ENCODE measurements at regions not wholly inside any gene's neighbourhood (a gene's known extent, or its start where the extent isn't known, plus 50 kb on each side); places are given as distances from the start of the nearest gene placed in this dataset.

- DNase-seq (ENCODE audit: low read depth) = no peak
Measured at GRCh38 chr5:159422910-159423309, 92.6 kb upstream of the IL12B start.

DNA sequence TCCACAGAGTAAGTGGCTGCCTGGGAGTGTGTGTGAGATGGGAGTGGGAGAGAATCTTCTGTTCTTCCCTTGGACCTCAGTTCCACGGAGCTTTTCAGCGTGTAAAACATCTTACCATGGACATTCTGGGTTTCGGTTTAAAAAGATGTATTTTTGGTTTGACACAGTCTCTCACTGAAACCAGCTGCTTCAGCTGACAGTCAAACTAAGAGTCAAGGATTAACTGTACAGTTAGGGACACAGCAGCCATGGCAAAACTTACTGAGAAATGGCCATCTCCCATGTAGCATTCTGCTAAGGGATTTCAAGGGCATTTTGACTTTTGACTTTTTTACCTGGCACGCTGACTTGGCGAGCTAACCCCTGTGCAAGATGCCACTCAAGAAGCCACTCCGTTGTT, 93.8 kb upstream of the IL12B start:
- DNase-seq (ENCODE audit: low read depth) = no peak

- no peak for DNase-seq (ENCODE audit: low read depth)
Measured at GRCh38 chr5:159426694-159427093, 96.4 kb upstream of the IL12B start.

- DNase-seq (ENCODE audit: low read depth) = no peak
Measured at GRCh38 chr5:159427180-159428012, 97.1 kb upstream of the IL12B start.

DNA sequence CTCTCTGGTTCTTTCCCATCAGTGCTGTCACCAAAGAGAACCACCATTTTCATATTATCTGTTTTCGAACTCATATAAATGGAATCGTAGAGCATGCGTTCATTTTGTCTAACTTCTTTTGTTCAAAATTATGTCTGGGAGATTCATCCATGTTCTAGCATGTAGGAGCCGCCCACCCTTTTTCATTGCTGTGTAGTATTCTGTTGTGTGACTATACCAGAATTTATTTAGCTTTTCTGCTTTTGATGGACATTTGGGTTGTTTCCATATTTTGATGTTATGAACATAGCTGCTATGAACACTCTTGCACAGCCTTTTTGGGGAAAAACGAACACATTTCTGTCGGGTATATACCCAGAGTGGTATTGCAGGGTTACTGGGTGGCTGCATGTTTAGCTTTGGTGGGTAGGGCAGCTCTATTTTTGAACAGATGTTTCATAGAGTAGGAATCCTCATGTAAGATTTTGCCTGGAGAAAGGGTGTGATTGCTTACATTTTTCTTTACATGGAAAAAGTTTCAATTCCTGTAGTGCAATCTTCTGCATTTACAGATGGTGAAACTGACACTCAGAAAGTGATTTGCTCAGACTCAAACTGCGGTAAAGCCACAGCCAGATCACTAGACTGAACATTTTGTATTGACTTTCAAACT, 100.2 kb upstream of the IL12B start:
- no peak for DNase-seq (ENCODE audit: low read depth)

- no peak for DNase-seq (ENCODE audit: low read depth)
Measured at GRCh38 chr5:159435855-159436254, 105.6 kb upstream of the IL12B start.

DNA sequence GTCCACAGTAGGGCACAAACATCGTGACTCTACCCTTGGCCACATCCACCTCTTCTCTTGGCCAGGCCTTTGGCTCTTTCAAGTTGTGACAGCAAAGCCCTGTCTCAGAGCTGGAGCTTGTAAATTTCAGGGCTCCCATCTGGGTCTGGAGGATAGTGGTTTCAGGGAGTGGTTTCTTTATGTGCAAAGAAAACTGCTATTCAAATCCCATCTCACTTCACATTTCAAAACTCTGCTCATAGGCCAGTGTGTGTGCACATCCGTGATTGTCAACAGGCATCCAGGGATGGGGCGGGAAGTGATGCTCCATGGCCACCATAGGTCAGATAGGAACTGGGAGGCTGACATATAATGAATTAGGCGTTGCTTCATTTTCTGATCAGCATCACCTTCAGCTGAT, 107.8 kb upstream of the IL12B start:
- DNase-seq (ENCODE audit: low read depth) = no peak

- DNase-seq (ENCODE audit: low read depth) = no peak
Measured at GRCh38 chr5:159439002-159439401, 108.7 kb upstream of the IL12B start.

- no peak for DNase-seq (ENCODE audit: low read depth)
Measured at GRCh38 chr5:159440235-159440634, 109.9 kb upstream of the IL12B start.

- DNase-seq (ENCODE audit: low read depth) = no peak
Measured at GRCh38 chr5:159440968-159441367, 110.7 kb upstream of the IL12B start.

- DNase-seq (ENCODE audit: low read depth) = no peak
Measured at GRCh38 chr5:159441441-159441840, 111.2 kb upstream of the IL12B start.

GRCh38 chr5:159442206-159442850, 112.0 kb upstream of the IL12B start:
- DNase-seq (ENCODE audit: low read depth) = no peak

- DNase-seq (ENCODE audit: low read depth) = peak; percentile 62
Measured at GRCh38 chr5:159444441-159445082, 114.3 kb upstream of the IL12B start.

DNA sequence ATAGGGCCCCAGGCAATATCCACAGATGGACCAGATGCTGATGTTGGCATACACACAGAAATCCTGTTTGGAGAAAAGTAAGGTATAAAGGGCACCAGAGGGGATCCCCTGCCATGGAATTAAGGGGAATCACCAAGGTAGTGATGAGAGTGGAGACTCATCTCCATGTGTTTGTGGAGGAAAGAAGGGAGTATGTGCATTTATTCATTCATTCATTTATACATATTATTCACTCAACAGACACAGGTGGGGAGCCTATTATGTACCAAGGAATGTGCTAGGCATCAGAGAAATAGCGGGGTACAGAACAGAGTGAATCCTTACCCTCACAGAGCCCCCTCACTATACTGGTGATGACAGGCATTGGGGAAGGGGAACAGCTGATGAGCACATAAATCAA, 116.8 kb upstream of the IL12B start:
- DNase-seq (ENCODE audit: low read depth) = no peak

- no peak for DNase-seq (ENCODE audit: low read depth)
Measured at GRCh38 chr5:159448841-159449407, 118.6 kb upstream of the IL12B start.

- DNase-seq (ENCODE audit: low read depth) = no peak
Measured at GRCh38 chr5:159449925-159450324, 119.6 kb upstream of the IL12B start.

DNA sequence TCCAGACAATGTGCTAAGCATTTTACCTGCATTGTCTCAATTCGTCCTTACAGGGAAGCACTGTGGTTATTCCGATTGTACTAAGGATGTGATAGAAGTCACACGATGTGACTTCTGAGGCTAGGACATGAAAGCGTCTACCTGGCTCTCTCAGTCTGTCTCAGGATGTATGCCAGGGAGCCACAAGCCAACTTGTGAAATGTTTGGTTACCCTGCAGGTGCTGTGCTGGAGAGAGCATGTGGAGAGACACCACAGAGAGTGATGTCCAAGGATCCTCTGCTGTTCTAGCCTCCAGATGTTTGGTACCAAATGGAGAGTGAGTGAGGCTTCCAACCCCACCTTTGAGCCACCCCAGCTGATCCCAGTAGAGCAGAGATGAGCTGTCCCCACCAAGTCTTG, 120.1 kb upstream of the IL12B start:
- DNase-seq (ENCODE audit: low read depth) = no peak

DNA sequence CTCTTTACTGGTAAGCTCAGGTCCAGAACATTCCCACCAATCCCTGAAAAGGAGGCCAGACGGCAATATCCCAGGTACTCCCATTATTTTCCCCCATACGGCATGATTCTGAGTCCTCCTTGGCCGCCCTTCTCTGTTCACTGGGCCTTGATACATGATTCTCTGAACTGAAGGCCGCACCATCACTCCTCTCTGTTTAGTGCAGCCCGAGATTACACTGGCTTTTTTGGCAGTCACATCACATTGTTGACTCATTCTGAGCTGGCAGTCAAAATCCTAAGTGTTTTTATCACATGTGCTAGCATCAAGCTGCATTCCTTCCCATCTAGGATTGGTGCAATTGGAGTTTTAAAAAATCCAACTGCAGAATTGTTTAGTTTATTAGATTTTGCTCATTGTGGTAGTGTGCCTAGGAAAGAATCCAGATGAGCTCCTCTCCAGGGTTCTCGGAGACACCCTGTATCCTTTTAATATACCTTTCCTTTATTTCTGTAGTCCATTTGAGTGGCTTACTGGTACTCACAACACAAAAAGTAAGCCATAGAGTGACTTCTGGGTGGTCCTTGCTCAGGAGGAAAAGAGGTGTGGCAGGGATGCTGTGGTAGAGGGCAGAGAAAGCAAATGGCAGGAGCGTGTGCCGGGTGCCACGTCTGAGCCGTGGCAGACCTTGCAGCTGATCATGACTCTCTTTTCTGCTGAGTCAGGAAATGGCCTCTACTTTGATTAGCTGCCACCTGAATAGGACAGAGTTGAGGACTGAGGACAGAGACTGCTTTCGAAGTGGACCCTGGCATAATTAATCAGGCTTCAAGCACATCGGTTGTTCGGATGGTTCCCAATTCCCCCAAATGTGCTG, 121.1 kb upstream of the IL12B start:
- DNase-seq (ENCODE audit: low read depth) = peak; percentile 90

- DNase-seq (ENCODE audit: low read depth) = no peak
Measured at GRCh38 chr5:159452480-159453167, 122.3 kb upstream of the IL12B start.

- DNase-seq (ENCODE audit: low read depth) = no peak
Measured at GRCh38 chr5:159453209-159453608, 122.9 kb upstream of the IL12B start.

GRCh38 chr5:159456261-159456660, 126.0 kb upstream of the IL12B start:
- no peak for DNase-seq (ENCODE audit: low read depth)

Data from fibroblast of the conjunctiva (primary cell).